RPMI8226 (cell line): ENCODE measurements at regions not wholly inside any gene's neighbourhood (a gene's known extent, or its start where the extent isn't known, plus 50 kb on each side); places are given as distances from the start of the nearest gene placed in this dataset.

Experiments
- DNase-seq: peaks from one replicate; pipeline ENCODE4 v3.0.0-alpha.2; 2015

GRCh38 chr3:70789878-70790277, 477.4 kb upstream of the MDFIC2 start:
- no peak for DNase-seq

GRCh38 chr3:70780790-70781189, 468.4 kb upstream of the MDFIC2 start:
- DNase-seq: no peak

- DNase-seq: no peak
These were observed 466.9 kb upstream of the MDFIC2 start for GRCh38 chr3:70779296-70779695.

GRCh38 chr3:70776081-70776480, 463.6 kb upstream of the MDFIC2 start:
- no peak for DNase-seq

GRCh38 chr3:70775257-70775656, 462.8 kb upstream of the MDFIC2 start:
- no peak for DNase-seq

- DNase-seq: no peak
These were observed 462.2 kb upstream of the MDFIC2 start for GRCh38 chr3:70774641-70775040.

GRCh38 chr3:70771426-70772147, 459.1 kb upstream of the MDFIC2 start:
- DNase-seq: no peak

GRCh38 chr3:70770650-70771049, 458.2 kb upstream of the MDFIC2 start:
- no peak for DNase-seq

GRCh38 chr3:70766301-70766700, 453.9 kb upstream of the MDFIC2 start:
- DNase-seq: no peak

- DNase-seq: no peak
These were observed 451.5 kb upstream of the MDFIC2 start for GRCh38 chr3:70763894-70764293.

GRCh38 chr3:70757658-70758057, 445.2 kb upstream of the MDFIC2 start:
- DNase-seq: no peak

GRCh38 chr3:70755526-70755925, 443.1 kb upstream of the MDFIC2 start:
- DNase-seq: no peak

GRCh38 chr3:70754314-70754713, 441.9 kb upstream of the MDFIC2 start:
- no peak for DNase-seq

GRCh38 chr3:70753572-70753971, 441.1 kb upstream of the MDFIC2 start:
- DNase-seq: no peak

GRCh38 chr3:70752051-70752450, 439.6 kb upstream of the MDFIC2 start:
- no peak for DNase-seq

- no peak for DNase-seq
These were observed 436.7 kb upstream of the MDFIC2 start for GRCh38 chr3:70749122-70749521.

GRCh38 chr3:70748593-70748992, 436.2 kb upstream of the MDFIC2 start:
- no peak for DNase-seq

- DNase-seq: no peak
These were observed 435.4 kb upstream of the MDFIC2 start for GRCh38 chr3:70747847-70748246.

GRCh38 chr3:70744536-70744935, 432.1 kb upstream of the MDFIC2 start:
- DNase-seq: no peak

- DNase-seq: no peak
These were observed 431.3 kb upstream of the MDFIC2 start for GRCh38 chr3:70743754-70744153.

GRCh38 chr3:70742081-70742480, 429.6 kb upstream of the MDFIC2 start:
- no peak for DNase-seq

- DNase-seq: no peak
These were observed 428.4 kb upstream of the MDFIC2 start for GRCh38 chr3:70740872-70741271.

GRCh38 chr3:70740071-70740470, 427.6 kb upstream of the MDFIC2 start:
- DNase-seq: no peak

GRCh38 chr3:70738291-70738681, 425.8 kb upstream of the MDFIC2 start:
- DNase-seq: no peak

GRCh38 chr3:70737666-70738290, 425.3 kb upstream of the MDFIC2 start:
- DNase-seq: no peak
